ENCODE measurements at regions not wholly inside any gene's neighbourhood (a gene's known extent, or its start where the extent isn't known, plus 50 kb on each side); places are given as distances from the start of the nearest gene placed in this dataset.

GRCh38 chr9:135399000-135399649 is 80.5 kb upstream of the PPP1R26 start:
- Histone ChIP-seq H4K91ac (ENCODE audit: insufficient read depth, low read depth, low read length) (no peak overlapping the region), H3K27me3 (ENCODE audit: control insufficient read depth, insufficient read depth, low read length) (no peaks in the 10 kb centered on the region), H3K27ac (ENCODE audit: insufficient read depth, low read length) (no peak overlapping the region), H2BK5ac (ENCODE audit: low read depth, low read length, poor library complexity, severe bottlenecking) (no peak overlapping the region), H2AK5ac (ENCODE audit: low read depth, low read length) (no peak overlapping the region), H3K4me2 (ENCODE audit: low read depth, low read length) (no peak overlapping the region), H4K20me1 (ENCODE audit: insufficient read depth, low read length) (no peaks in the 10 kb centered on the region), H3K4me3 (ENCODE audit: insufficient read depth, low read depth, low read length) (no peak overlapping the region), H3K18ac (ENCODE audit: low read depth, low read length) (no peak overlapping the region), H2BK15ac (ENCODE audit: low read depth, low read length) (no peak overlapping the region), H3K36me3 (ENCODE audit: control insufficient read depth, insufficient read depth, low read length) (no peaks in the 10 kb centered on the region), H2AK9ac (replicated peaks; ENCODE audit: low read depth, low read length, poor library complexity) (no peak overlapping the region), H3K56ac (ENCODE audit: extremely low read depth, insufficient read depth, low read length) (no peak overlapping the region), H3K79me1 (ENCODE audit: low read depth in 1 of 2, low read length in 2 of 2) (no peaks in the 10 kb centered on the region), H3K4ac (ENCODE audit: low read depth, low read length) (no peak overlapping the region), H3K9ac (ENCODE audit: low read depth, low read length) (no peak overlapping the region), H3K23ac (ENCODE audit: low read depth, low read length) (no peak overlapping the region), H2BK120ac (ENCODE audit: low read depth, low read length) (no peak overlapping the region), H3K14ac (replicated peaks; ENCODE audit: low read depth, low read length) (no peak overlapping the region), H3K4me1 (ENCODE audit: control insufficient read depth, insufficient read depth, low read length) (no peaks in the 10 kb centered on the region), H2AFZ (replicated peaks; ENCODE audit: low read length, poor library complexity) (no peak overlapping the region), H3K9me1 (ENCODE audit: insufficient read depth, low read length) (no peaks in the 10 kb centered on the region), H3K9me3 (ENCODE audit: control insufficient read depth, insufficient read depth, low read length) (peaks cover 36% of the 10 kb centered on the region), H4K5ac (ENCODE audit: low read depth, low read length) (no peak overlapping the region), H4K8ac (ENCODE audit: low read depth in 2 of 2, low read length in 2 of 2) (no peak overlapping the region), H2BK20ac (ENCODE audit: low read depth, low read length) (no peak overlapping the region)
- no TSS peak for BruUV-seq (replicated peaks)
- 50% methylated on average over 5 of the region's 18 CpGs; no CpG with 5 or more reads in 1 of the 2 experiments for WGBS, 2 experiments (ENCODE audit: extremely low coverage in 2 of 2, insufficient read length in 1 of 2)
- ChIA-PET POLR2A (ENCODE audit: unreplicated experiment) (no interaction called here), CTCF (no interaction called here)
- no peak for ATAC-seq (ENCODE audit: low read depth)
- dilution Hi-C loops (cut with HindIII; ENCODE audit: low sequenced_read_pairs, unreplicated experiment), result no loop called here
- in situ Hi-C loops (cut with MboI; ENCODE audit: low sequenced_read_pairs), result no loop called here
- DNase-seq, result no peak
- intact Hi-C loops (cut with micrococcal nuclease), result no loop called here
- no peak for TF ChIP-seq ELK1 (IDR thresholded peaks at IDR 0.05; ENCODE audit: borderline replicate concordance, low read depth, low read length)
- no peak for TF ChIP-seq USF2 (IDR thresholded peaks at IDR 0.05; ENCODE audit: low read depth, low read length)

Data from IMR-90 (cell line).